Brain microvascular endothelial cell (primary cell): ENCODE measurements at regions not wholly inside any gene's neighbourhood (a gene's known extent, or its start where the extent isn't known, plus 50 kb on each side); places are given as distances from the start of the nearest gene placed in this dataset.

Experiments used
- DNase-seq: peaks from one replicate; pipeline ENCODE4 v3.0.0-alpha.2; 2020
- H3K27ac ChIP-seq: fragments of 250-450 bp; sonication (Bioruptor Pico); 2 replicates; pipeline ENCODE4 v1.5.1; 2020; ENCODE audit warnings: mild to moderate bottlenecking, moderate library complexity
- H3K27me3 ChIP-seq: fragments of 250-450 bp; sonication (Bioruptor Pico); replicated peaks from 2 replicates; pipeline ENCODE4 v1.5.1; 2020; ENCODE audit warnings: mild to moderate bottlenecking
- H3K36me3 ChIP-seq: fragments of 250-450 bp; sonication (Bioruptor Pico); replicated peaks from 2 replicates; pipeline ENCODE4 v1.5.1; 2020; ENCODE audit warnings: mild to moderate bottlenecking
- H3K4me3 ChIP-seq: 2 replicates; pipeline ENCODE4 v1.5.1; 2011; ENCODE audit warnings: low read depth, mild to moderate bottlenecking, control low read depth, low read length, moderate library complexity
- CTCF ChIP-seq: IDR thresholded peaks from 2 replicates; pipeline ENCODE4 v1.5.1; 2011; ENCODE audit warnings: low read depth, mild to moderate bottlenecking, moderate library complexity, low read length, control low read depth, inconsistent platforms; ENCODE audit errors: missing control alignments
- in situ Hi-C: cut with HindIII; loops from 2 replicates; pipeline ENCODE4 v1.10.0; 2017; ENCODE audit warnings: low sequenced_read_pairs, low pct_ligation_motif_present

GRCh38 chr9:117555964-117556629 is 141.2 kb upstream of the ASTN2 start:
- in situ Hi-C loops = no loop called here
- Histone ChIP-seq H3K27ac (no peak overlapping the region), H3K4me3 (no peak overlapping the region), H3K27me3 (no peaks in the 10 kb centered on the region), H3K36me3 (no peaks in the 10 kb centered on the region)
- peak; percentile 51 for TF ChIP-seq CTCF
- DNase-seq = peak; percentile 48

GRCh38 chr9:117552811-117553210 is 138.0 kb upstream of the ASTN2 start:
- no peak for TF ChIP-seq CTCF
- Histone ChIP-seq H3K36me3 (no peaks in the 10 kb centered on the region), H3K27ac (no peak overlapping the region), H3K4me3 (no peak overlapping the region), H3K27me3 (no peaks in the 10 kb centered on the region)
- in situ Hi-C loops = no loop called here
- DNase-seq = no peak

GRCh38 chr9:117551171-117551570 is 136.3 kb upstream of the ASTN2 start:
- no peak for TF ChIP-seq CTCF
- H3K36me3 ChIP-seq = no peaks in the 10 kb centered on the region
- no peak overlapping the region for H3K27ac ChIP-seq
- no peaks in the 10 kb centered on the region for H3K27me3 ChIP-seq
- in situ Hi-C loops = no loop called here
- no peak for DNase-seq
- no peak overlapping the region for H3K4me3 ChIP-seq

GRCh38 chr9:117549444-117549843 is 134.6 kb upstream of the ASTN2 start:
- H3K4me3 ChIP-seq = no peak overlapping the region
- in situ Hi-C loops = no loop called here
- no peak for DNase-seq
- no peak overlapping the region for H3K27ac ChIP-seq
- H3K27me3 ChIP-seq = no peaks in the 10 kb centered on the region
- TF ChIP-seq CTCF = no peak
- no peaks in the 10 kb centered on the region for H3K36me3 ChIP-seq

- DNase-seq = no peak
- in situ Hi-C loops = no loop called here
- no peak for TF ChIP-seq CTCF
- H3K36me3 ChIP-seq = no peaks in the 10 kb centered on the region
- H3K27me3 ChIP-seq = no peaks in the 10 kb centered on the region
- no peak overlapping the region for H3K27ac ChIP-seq
- H3K4me3 ChIP-seq = no peak overlapping the region
Measured at GRCh38 chr9:117548556-117548955, 133.7 kb upstream of the ASTN2 start.

- Histone ChIP-seq H3K36me3 (no peaks in the 10 kb centered on the region), H3K27me3 (no peaks in the 10 kb centered on the region), H3K27ac (no peak overlapping the region), H3K4me3 (no peak overlapping the region)
- TF ChIP-seq CTCF = no peak
- DNase-seq = no peak
- in situ Hi-C loops = no loop called here
Measured at GRCh38 chr9:117547904-117548303, 133.0 kb upstream of the ASTN2 start.
